HCT116 (cell line): ENCODE measurements at regions not wholly inside any gene's neighbourhood (a gene's known extent, or its start where the extent isn't known, plus 50 kb on each side); places are given as distances from the start of the nearest gene placed in this dataset.

Experiments
- ATAC-seq: fragments of 200-7000 bp; cut with Tn5 transposase; 2 replicates; pipeline ENCODE4 v1.9.1; 2020; ENCODE audit warnings: mild to moderate bottlenecking, moderate library complexity
- BruUV-seq: library from RNA; stranded (reverse); fragments of 400-500 nt; replicated peaks from 2 replicates; lab custom pipeline; 2021; lab: Mats Ljungman, UMichigan
- CTCF ChIA-PET: fragments of 300-600 bp; sonication (Branson Sonifier 250); formaldehyde crosslinking; loops from one replicate; lab custom pipeline; 2021; ENCODE audit warnings: antibody characterized with exemption; lab: Charles Lee
- POLR2A ChIA-PET: fragments of 300-600, 350-600 bp; sonication (Branson Sonifier 250); formaldehyde crosslinking; loops from one replicate; lab custom pipeline; 2021; ENCODE audit warnings: antibody characterized with exemption; lab: Charles Lee
- RAD21 ChIA-PET, 2 experiments: fragments of 300-600 bp; sonication (Branson Sonifier 250); formaldehyde crosslinking; loops; one replicate each; lab custom pipeline; 2023; ENCODE audit warnings: low total read pairs in 2 of 2; ENCODE audit not compliant: uncharacterized antibody in 2 of 2, unreplicated experiment in 2 of 2, low non-redundant PET in 1 of 2; lab: Charles Lee
- DNase-seq: peaks from one replicate; pipeline ENCODE4 v3.0.0-alpha.2; 2010; ENCODE audit warnings: low read depth, low spot score
- H2AFZ ChIP-seq: fragments of 200-600 bp; shearing (Covaris generic), sonication (generic); 2 replicates; pipeline ENCODE4 v1.6.1; 2017; ENCODE audit warnings: low read depth, mixed run types, mixed read lengths, antibody characterized with exemption, low read length; ENCODE audit not compliant: poor library complexity, severe bottlenecking
- H3K27ac ChIP-seq: 2 replicates; pipeline ENCODE4 v1.5.1; 2012; ENCODE audit warnings: low read depth, low read length
- H3K27me3 ChIP-seq: fragments of 200-600 bp; sonication (generic); 2 replicates; pipeline ENCODE4 v1.6.1; 2016; ENCODE audit warnings: mixed run types, low read length, mixed read lengths; ENCODE audit not compliant: insufficient read depth
- H3K36me3 ChIP-seq, 2 experiments: fragments of 200-500 bp in 1 of 2; fragments of 200-600 bp in 1 of 2; sonication (Bioruptor generic) in 1 of 2; sonication (generic) in 1 of 2; 2 replicates each; pipeline versions ENCODE4 v1.5.1 to v1.6.1; 2014 to 2016; ENCODE audit warnings: low read length in 2 of 2, inconsistent platforms in 1 of 2, mixed read lengths in 1 of 2, mixed run types in 1 of 2; ENCODE audit not compliant: insufficient read depth in 2 of 2, control insufficient read depth in 1 of 2
- H3K4me1 ChIP-seq, 2 experiments: fragments of 200-600 bp in 1 of 2; sonication (generic) in 1 of 2; 2 replicates each; pipeline versions ENCODE4 v1.5.1 to v1.6.1; 2012 to 2017; ENCODE audit warnings: low read length in 2 of 2, inconsistent platforms in 1 of 2, mild to moderate bottlenecking in 1 of 2, mixed read lengths in 1 of 2, mixed run types in 1 of 2, moderate library complexity in 1 of 2; ENCODE audit not compliant: insufficient read depth in 2 of 2, control insufficient read depth in 1 of 2
- H3K4me2 ChIP-seq: fragments of 200-600 bp; sonication (generic); 2 replicates; pipeline ENCODE4 v1.6.1; 2017; ENCODE audit warnings: mixed run types, low read length, mixed read lengths
- H3K4me3 ChIP-seq, 2 experiments: fragments of 200-600 bp in 1 of 2; sonication (generic) in 1 of 2; replicated peaks in 1 of 2; 2 replicates each; pipeline ENCODE4 v1.5.1; 2011 to 2016; ENCODE audit warnings: low read length in 2 of 2, control low read depth in 1 of 2, low read depth in 1 of 2, mild to moderate bottlenecking in 1 of 2, mixed read lengths in 1 of 2, mixed run types in 1 of 2
- H3K79me2 ChIP-seq: fragments of 200-600 bp; sonication (generic); 2 replicates; pipeline ENCODE4 v1.6.1; 2017; ENCODE audit warnings: mild to moderate bottlenecking, mixed run types, low read length, moderate library complexity, mixed read lengths; ENCODE audit not compliant: insufficient read depth
- H3K9ac ChIP-seq: fragments of 200-600 bp; sonication (generic); 2 replicates; pipeline ENCODE4 v1.6.1; 2016; ENCODE audit warnings: low read length, mixed read lengths
- H3K9me2 ChIP-seq: fragments of 200-600 bp; sonication (generic), shearing (Covaris generic); 2 replicates; pipeline ENCODE4 v1.6.1; 2017; ENCODE audit warnings: mixed run types, mild to moderate bottlenecking, moderate library complexity; ENCODE audit not compliant: insufficient read depth
- H3K9me3 ChIP-seq, 2 experiments: fragments of 200-500 bp in 1 of 2; fragments of 200-600 bp in 1 of 2; sonication (Bioruptor generic) in 1 of 2; sonication (generic) in 1 of 2; 2 replicates each; pipeline ENCODE4 v1.6.1; 2014 to 2017; ENCODE audit warnings: low read length in 2 of 2, mixed read lengths in 2 of 2, inconsistent platforms in 1 of 2, low read depth in 1 of 2, mild to moderate bottlenecking in 1 of 2, mixed run types in 1 of 2, moderate library complexity in 1 of 2; ENCODE audit not compliant: control insufficient read depth in 1 of 2, insufficient read depth in 1 of 2
- H4K20me1 ChIP-seq: fragments of 200-600 bp; sonication (generic), shearing (Covaris generic); 2 replicates; pipeline ENCODE4 v1.6.1; 2017; ENCODE audit warnings: mixed run types, mild to moderate bottlenecking, moderate library complexity; ENCODE audit not compliant: insufficient read depth
- ATF3 ChIP-seq: IDR thresholded peaks from 2 replicates; pipeline ENCODE4 v1.6.1; 2012
- CBX3 ChIP-seq: IDR thresholded peaks from 2 replicates; pipeline ENCODE4 v1.6.1; 2012; ENCODE audit warnings: low read depth
- CEBPB ChIP-seq: IDR thresholded peaks from 2 replicates; pipeline ENCODE4 v1.6.1; 2012; ENCODE audit warnings: low read depth
- CTCF ChIP-seq, 3 experiments: fragments of 200-600 bp in 1 of 3; sonication (generic) in 1 of 3; IDR thresholded peaks in 2 of 3; conservative IDR thresholded peaks in 1 of 3; 2 replicates each; pipeline ENCODE4 v1.5.1; 2012 to 2017; ENCODE audit warnings: low read depth in 2 of 3, low read length in 2 of 3, antibody characterized with exemption in 1 of 3, borderline replicate concordance in 1 of 3, control low read depth in 1 of 3, mild to moderate bottlenecking in 1 of 3, mixed read lengths in 1 of 3, mixed run types in 1 of 3, moderate library complexity in 1 of 3; ENCODE audit not compliant: insufficient read depth in 1 of 3
- EGR1 ChIP-seq: IDR thresholded peaks from 2 replicates; pipeline ENCODE4 v1.6.1; 2012; ENCODE audit warnings: low read depth
- ELF1 ChIP-seq: IDR thresholded peaks from 2 replicates; pipeline ENCODE4 v1.6.1; 2012; ENCODE audit warnings: low read depth, borderline replicate concordance
- EZH2phosphoT487 ChIP-seq: fragments of 200-600 bp; IDR thresholded peaks from 2 replicates; pipeline ENCODE4 v1.6.1; 2018; ENCODE audit warnings: antibody characterized with exemption, borderline replicate concordance
- JUND ChIP-seq: IDR thresholded peaks from 2 replicates; pipeline ENCODE4 v1.6.1; 2012
- MAX ChIP-seq: IDR thresholded peaks from 2 replicates; pipeline ENCODE4 v1.6.1; 2012
- POLR2A ChIP-seq: IDR thresholded peaks from 2 replicates; pipeline ENCODE4 v1.7.0; 2011; ENCODE audit warnings: borderline replicate concordance; ENCODE audit not compliant: insufficient read depth, insufficient read length; ENCODE audit errors: extremely low read depth
- POLR2AphosphoS5 ChIP-seq: IDR thresholded peaks from 2 replicates; pipeline ENCODE4 v1.6.1; 2011; ENCODE audit warnings: mild to moderate bottlenecking, low read depth, low read length, moderate library complexity
- RAD21 ChIP-seq: IDR thresholded peaks from 2 replicates; pipeline ENCODE4 v1.6.1; 2012; ENCODE audit warnings: low read depth, mild to moderate bottlenecking
- REST ChIP-seq: IDR thresholded peaks from 2 replicates; pipeline ENCODE4 v1.6.1; 2012; ENCODE audit warnings: low read depth
- SIN3A ChIP-seq: IDR thresholded peaks from 2 replicates; pipeline ENCODE4 v1.6.1; 2012; ENCODE audit warnings: low read depth
- SP1 ChIP-seq: IDR thresholded peaks from 2 replicates; pipeline ENCODE4 v1.6.1; 2012; ENCODE audit warnings: low read depth
- SRF ChIP-seq: IDR thresholded peaks from 2 replicates; pipeline ENCODE4 v1.6.1; 2012; ENCODE audit warnings: low read depth
- TCF7L2 ChIP-seq: IDR thresholded peaks from 2 replicates; pipeline ENCODE4 v1.7.0; 2011; ENCODE audit warnings: borderline replicate concordance, inconsistent platforms; ENCODE audit not compliant: insufficient read depth, insufficient read length; ENCODE audit errors: extremely low read depth
- ZBTB33 ChIP-seq: IDR thresholded peaks from 2 replicates; pipeline ENCODE4 v1.6.1; 2011; ENCODE audit warnings: mild to moderate bottlenecking, low read length, moderate library complexity; ENCODE audit not compliant: insufficient replicate concordance; ENCODE audit errors: extremely low read depth
- ZFX ChIP-seq: fragments of 450-650 bp; IDR thresholded peaks from 2 replicates; pipeline ENCODE4 v1.6.1; 2017
- intact Hi-C: fragments of 100-400 bp; cut with micrococcal nuclease; formaldehyde crosslinking; loops from 2 replicates; pipeline ENCODE4 v1.10.0; 2022

- ATAC-seq (no peak; the same call in 1 of the 2 replicates), DNase-seq (no peak)
- H3K4me1 ChIP-seq: peaks cover 27 to 48% of the 10 kb centered on the region in 2 experiments
- POLR2A ChIA-PET: interaction anchor here (0.6 kb wide), 1 partner anchor 49 kb away, joined by 3 read pairs; no protein-coding TSS in a partner anchor
- no peak overlapping the region for H3K9ac ChIP-seq
- no peak overlapping the region for H3K4me2 ChIP-seq
- H2AFZ ChIP-seq: no peak overlapping the region
- H4K20me1 ChIP-seq: no peaks in the 10 kb centered on the region; the same call in 1 of the 2 replicates
- no peak overlapping the region for H3K27ac ChIP-seq
- TF ChIP-seq REST (no peak), ZBTB33 (no peak), RAD21 (no peak), EGR1 (no peak), CEBPB (no peak), ELF1 (no peak), SRF (no peak), ZFX (no peak), CBX3 (no peak), POLR2A (no peak), TCF7L2 (no peak), ATF3 (no peak), EZH2phosphoT487 (no peak), SP1 (no peak), CTCF (IDR thresholded peaks at IDR 0.05 in 2 of 3, conservative IDR thresholded peaks at IDR 0.05 in 1 of 3; ENCODE audit: borderline replicate concordance in 1 of 3, insufficient read depth in 1 of 3, low read depth in 2 of 3, low read length in 2 of 3) (no peak), JUND (no peak), MAX (no peak), SIN3A (no peak), POLR2AphosphoS5 (no peak)
- no peaks in the 10 kb centered on the region for H3K27me3 ChIP-seq
- H3K9me2 ChIP-seq: no peaks in the 10 kb centered on the region
- BruUV-seq: no TSS peak
- no peak overlapping the region for H3K4me3 ChIP-seq
- H3K36me3 ChIP-seq: peaks cover 14 to 38% of the 10 kb centered on the region in 2 experiments; a peak in 2 of 4 replicates
- intact Hi-C loops: no loop called here
- peaks cover 93% of the 10 kb centered on the region for H3K79me2 ChIP-seq
- H3K9me3 ChIP-seq: no peaks in the 10 kb centered on the region
- CTCF ChIA-PET: interaction anchor here (0.6 to 1.0 kb wide), 2 partner anchors 14 to 22 kb away, joined by 3 read pairs; no protein-coding TSS in a partner anchor
- RAD21 ChIA-PET: no interaction called here
Observed at GRCh38 chr17:77308861-77309726, 168.3 kb downstream of the SEC14L1 start.
